Neural progenitor cell (in vitro differentiated cells): ENCODE measurements at regions not wholly inside any gene's neighbourhood (a gene's known extent, or its start where the extent isn't known, plus 50 kb on each side); places are given as distances from the start of the nearest gene placed in this dataset.

Source experiments
- CTCF ChIP-seq: fragments of 200-600 bp; sonication (generic); IDR thresholded peaks from 2 replicates; pipeline ENCODE4 v1.5.1; 2017; ENCODE audit warnings: antibody characterized with exemption, mild to moderate bottlenecking
- EZH2 ChIP-seq: fragments of 200-600 bp; sonication (generic); IDR thresholded peaks from 2 replicates; pipeline ENCODE4 v1.6.1; 2017; ENCODE audit warnings: antibody characterized with exemption, mild to moderate bottlenecking, moderate library complexity

- no peak for TF ChIP-seq EZH2
- TF ChIP-seq CTCF, result no peak
Observed at GRCh38 chr5:142459209-142459608, 134.4 kb upstream of the SPRY4 start.
